ENCODE measurements at regions not wholly inside any gene's neighbourhood (a gene's known extent, or its start where the extent isn't known, plus 50 kb on each side); places are given as distances from the start of the nearest gene placed in this dataset.
A peak's percentile ranks its signal among the peaks of the same experiment; 100 is the strongest.
"Not testable (repeated sequence)": the region's sequence is repeated elsewhere in the genome, so short reads cannot be mapped to it uniquely, and the experiment has no call there.

DNA sequence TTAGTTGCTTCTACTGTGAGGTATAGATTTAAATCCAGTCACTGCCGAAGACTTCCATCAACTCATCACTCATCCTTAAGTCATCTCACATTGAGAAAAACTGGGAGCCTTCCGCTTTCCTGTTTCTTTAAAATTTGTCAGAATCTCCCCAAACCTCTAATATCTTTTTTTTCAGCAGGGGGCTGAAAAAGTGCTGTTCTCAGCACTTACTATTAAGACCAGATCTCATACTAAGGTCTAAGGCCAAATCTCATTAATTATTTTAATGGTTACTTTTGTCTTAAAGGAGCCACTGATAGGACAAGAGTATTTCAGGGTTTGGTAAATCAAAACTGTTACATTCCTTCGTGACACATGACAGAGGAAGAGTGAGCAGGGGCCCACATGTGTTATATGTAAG is 134.6 kb upstream of the PRSS3 start:
- TF ChIP-seq EP300 (IDR thresholded peaks at IDR 0.05): no peak
- TF ChIP-seq, protein P1, sequence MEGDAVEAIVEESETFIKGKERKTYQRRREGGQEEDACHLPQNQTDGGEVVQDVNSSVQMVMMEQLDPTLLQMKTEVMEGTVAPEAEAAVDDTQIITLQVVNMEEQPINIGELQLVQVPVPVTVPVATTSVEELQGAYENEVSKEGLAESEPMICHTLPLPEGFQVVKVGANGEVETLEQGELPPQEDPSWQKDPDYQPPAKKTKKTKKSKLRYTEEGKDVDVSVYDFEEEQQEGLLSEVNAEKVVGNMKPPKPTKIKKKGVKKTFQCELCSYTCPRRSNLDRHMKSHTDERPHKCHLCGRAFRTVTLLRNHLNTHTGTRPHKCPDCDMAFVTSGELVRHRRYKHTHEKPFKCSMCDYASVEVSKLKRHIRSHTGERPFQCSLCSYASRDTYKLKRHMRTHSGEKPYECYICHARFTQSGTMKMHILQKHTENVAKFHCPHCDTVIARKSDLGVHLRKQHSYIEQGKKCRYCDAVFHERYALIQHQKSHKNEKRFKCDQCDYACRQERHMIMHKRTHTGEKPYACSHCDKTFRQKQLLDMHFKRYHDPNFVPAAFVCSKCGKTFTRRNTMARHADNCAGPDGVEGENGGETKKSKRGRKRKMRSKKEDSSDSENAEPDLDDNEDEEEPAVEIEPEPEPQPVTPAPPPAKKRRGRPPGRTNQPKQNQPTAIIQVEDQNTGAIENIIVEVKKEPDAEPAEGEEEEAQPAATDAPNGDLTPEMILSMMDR (IDR thresholded peaks at IDR 0.05): no peak
- no peak for TF ChIP-seq POLR2A (IDR thresholded peaks at IDR 0.05)
- 81 to 89% methylated on average over 3 of the region's 3 CpGs for WGBS, 2 donors

DNA sequence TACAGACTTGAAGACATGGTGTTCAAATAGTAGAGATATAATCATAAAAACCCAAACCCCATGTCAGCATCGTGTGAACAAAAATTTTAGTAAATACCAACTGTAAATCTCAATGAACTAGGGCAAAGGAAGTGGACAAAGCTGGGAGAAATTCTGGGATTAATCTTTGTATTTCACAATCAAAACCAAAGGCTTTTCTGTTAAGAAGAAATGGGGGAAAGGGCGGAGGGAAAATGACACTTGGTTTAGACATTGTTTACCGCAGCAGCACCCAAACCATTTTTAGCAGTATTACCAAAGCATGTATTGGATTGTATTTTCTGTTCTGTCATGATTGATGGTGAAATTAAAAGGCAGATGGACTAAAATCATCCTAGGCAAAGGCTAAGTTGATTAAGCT is 134.2 kb upstream of the PRSS3 start:
- Histone ChIP-seq H3K36me3 (no peaks in the 10 kb centered on the region), H3K27me3 (no peaks in the 10 kb centered on the region), H3K4me3 (no peak overlapping the region), H3K27ac (no peak overlapping the region), H3K4me1 (no peaks in the 10 kb centered on the region), H3K9me3 (no peaks in the 10 kb centered on the region)
- TF ChIP-seq POLR2A (IDR thresholded peaks at IDR 0.05) (no peak), EP300 (IDR thresholded peaks at IDR 0.05) (no peak)
- TF ChIP-seq, protein P1 (IDR thresholded peaks at IDR 0.05): no peak
- 65 to 73% methylated on average over 3 of the region's 3 CpGs for WGBS, 2 donors
- no peak for DNase-seq (ENCODE audit: low spot score in 2 of 2)

More for the DNA sequence above, 134.6 kb upstream of the PRSS3 start:
- Histone ChIP-seq H3K27ac (no peak overlapping the region), H3K27me3 (no peaks in the 10 kb centered on the region), H3K36me3 (no peaks in the 10 kb centered on the region), H3K9me3 (no peaks in the 10 kb centered on the region), H3K4me3 (no peak overlapping the region), H3K4me1 (no peaks in the 10 kb centered on the region)
- DNase-seq (ENCODE audit: low spot score in 2 of 2): no peak

DNA sequence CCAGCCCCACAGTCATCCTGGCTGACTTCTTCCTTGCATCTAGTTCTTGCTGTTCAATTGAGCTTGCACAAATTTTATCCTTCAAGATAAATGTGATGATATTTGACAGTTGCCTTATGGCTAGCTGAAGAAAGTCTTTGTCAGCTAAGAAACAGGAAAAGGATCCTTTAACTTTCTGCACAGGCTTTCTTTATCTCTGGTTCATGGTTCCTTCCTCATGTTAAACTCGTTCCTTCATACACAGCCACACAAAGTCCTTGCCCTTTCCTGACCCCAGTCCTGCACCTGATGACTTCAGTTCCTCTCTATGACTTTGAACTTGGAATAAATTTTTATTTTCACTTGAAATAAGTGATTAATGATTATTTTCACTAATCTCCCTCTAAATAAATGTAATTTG is 132.5 kb upstream of the PRSS3 start:
- 40 to 46% methylated on average over 1 of the region's 1 CpG for WGBS, 2 donors
- no peak overlapping the region for H3K4me3 ChIP-seq
- TF ChIP-seq, protein P1 (IDR thresholded peaks at IDR 0.05): no peak
- no peak for TF ChIP-seq POLR2A (IDR thresholded peaks at IDR 0.05)
- TF ChIP-seq EP300 (IDR thresholded peaks at IDR 0.05): no peak
- H3K9me3 ChIP-seq: no peaks in the 10 kb centered on the region
- H3K36me3 ChIP-seq: no peaks in the 10 kb centered on the region
- no peaks in the 10 kb centered on the region for H3K27me3 ChIP-seq
- no peak overlapping the region for H3K27ac ChIP-seq
- H3K4me1 ChIP-seq: no peaks in the 10 kb centered on the region
- no peak for DNase-seq (ENCODE audit: low spot score in 2 of 2)

DNA sequence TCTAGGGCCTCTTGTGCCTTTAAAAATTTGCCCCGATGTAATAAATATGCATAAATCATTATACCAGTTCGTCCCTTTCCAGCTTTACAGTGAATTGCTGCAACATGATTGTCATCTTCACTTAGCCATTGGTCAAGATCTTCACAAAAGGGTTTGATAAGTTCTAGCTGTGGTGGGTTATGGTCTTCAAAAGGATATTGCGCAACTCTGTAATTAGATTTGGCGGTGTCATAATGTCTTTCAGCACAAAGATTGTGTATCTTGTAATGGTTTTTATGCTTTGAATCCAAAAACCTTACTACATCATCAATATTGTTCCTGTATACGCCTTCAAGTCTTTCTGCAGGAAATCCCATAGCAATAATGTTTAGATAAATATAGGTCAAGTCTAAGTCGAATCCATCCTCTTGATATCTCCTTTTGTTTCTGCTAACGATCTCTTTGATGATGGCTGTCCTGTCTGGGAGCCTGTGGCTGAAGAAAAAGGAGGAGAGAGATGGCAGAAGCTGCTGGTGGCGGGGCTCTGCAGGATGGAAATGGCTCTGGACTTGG is 119.1 kb upstream of the PRSS3 start:
- not testable (repeated sequence) for H3K4me1 ChIP-seq; H3K27me3 ChIP-seq; H3K36me3 ChIP-seq; DNase-seq (ENCODE audit: low spot score in 2 of 2)
- WGBS, 2 donors: 30 to 34% methylated on average over 8 of the region's 8 CpGs
- H3K9me3 ChIP-seq: peaks cover 0 to 11% (median 0%) of the 10 kb centered on the region in 4 donors
- peak overlapping the region; percentile 29 to 63 (median 52) for H3K4me3 ChIP-seq
- peak overlapping the region in 2 of 4 donors; percentile 40 to 64 for H3K27ac ChIP-seq

DNA sequence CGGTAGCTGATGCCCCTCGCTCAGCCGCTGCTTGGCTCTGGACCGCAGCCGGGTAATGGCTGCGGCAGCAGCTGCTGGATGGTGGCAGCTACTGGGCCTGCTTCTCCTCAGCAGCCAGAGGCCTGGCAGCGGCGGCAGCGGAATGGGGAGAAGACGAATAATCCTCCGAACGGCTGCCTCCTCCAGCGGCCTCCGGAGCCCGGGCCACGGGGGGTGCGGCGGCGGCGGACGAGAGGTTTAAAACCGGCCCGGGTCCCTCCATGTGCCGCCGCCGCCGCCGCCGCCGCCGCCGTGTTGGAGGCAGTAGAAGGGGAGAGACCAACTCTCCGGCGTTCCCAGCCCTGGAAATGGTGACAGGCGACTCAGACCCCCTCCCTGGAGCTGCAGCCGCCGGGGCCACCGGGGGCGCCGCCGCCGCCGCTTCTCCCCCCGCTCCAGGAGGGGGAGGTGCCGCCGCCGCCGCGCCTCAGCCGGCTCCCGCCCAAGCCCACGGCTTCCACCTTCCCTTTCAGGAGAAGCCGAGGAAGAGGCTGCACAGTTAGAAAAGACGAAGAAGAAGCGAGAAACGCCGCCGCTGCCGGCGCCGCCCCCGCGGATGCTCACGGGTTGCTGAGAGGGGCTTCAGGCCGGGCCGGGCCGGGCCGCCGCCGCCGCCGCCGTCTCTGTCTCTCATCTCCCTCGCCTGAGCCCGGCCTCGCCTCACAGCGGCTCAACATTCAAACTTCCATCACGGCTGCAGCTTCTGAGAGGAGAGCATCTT is 118.4 kb upstream of the PRSS3 start:
- H3K4me1 ChIP-seq: peaks cover 0 to 10% (median 0%) of the 10 kb centered on the region in 4 donors
- H3K27me3 ChIP-seq: peaks cover 0 to 6% of the 10 kb centered on the region in 2 donors
- no peak for DNase-seq (ENCODE audit: low spot score in 2 of 2)
- TF ChIP-seq POLR2A (IDR thresholded peaks at IDR 0.05) (no peak), EP300 (IDR thresholded peaks at IDR 0.05) (no peak)
- TF ChIP-seq, protein P1 (IDR thresholded peaks at IDR 0.05): no peak
- peaks cover 0 to 6% (median 0%) of the 10 kb centered on the region in 4 donors for H3K9me3 ChIP-seq
- H3K4me3 ChIP-seq: peak overlapping the region; percentile 29 to 63 (median 52)
- WGBS, 2 donors: 1 to 4% methylated on average over 49 to 78 of the region's 78 CpGs
- peak overlapping the region in 3 of 4 donors; percentile 40 to 64 (median 44) for H3K27ac ChIP-seq
- no peaks in the 10 kb centered on the region for H3K36me3 ChIP-seq
